Stimulated activated CD8-positive, alpha-beta memory T cell treated with anti-CD3 and anti-CD28 coated beads, Interleukin-7, amount 100 ng/mL, for 1 hour (primary cell): ENCODE measurements at regions not wholly inside any gene's neighbourhood (a gene's known extent, or its start where the extent isn't known, plus 50 kb on each side); places are given as distances from the start of the nearest gene placed in this dataset.
"Not testable (repeated sequence)": the region's sequence is repeated elsewhere in the genome, so short reads cannot be mapped to it uniquely, and the experiment has no call there.

Experiments
- DNase-seq, 2 donors: peaks; one replicate each; pipeline ENCODE4 v3.0.0-alpha.2; 2020; ENCODE audit warnings: low read depth in 2 of 2

- no peak for DNase-seq
Measured at GRCh38 chr9:117938896-117939295, 234.7 kb downstream of the TLR4 start.

- DNase-seq, result not testable (repeated sequence)
Measured at GRCh38 chr9:117944750-117945149, 240.5 kb downstream of the TLR4 start.

GRCh38 chr9:117945286-117945685 lies 241.1 kb downstream of the TLR4 start:
- no peak for DNase-seq

DNA sequence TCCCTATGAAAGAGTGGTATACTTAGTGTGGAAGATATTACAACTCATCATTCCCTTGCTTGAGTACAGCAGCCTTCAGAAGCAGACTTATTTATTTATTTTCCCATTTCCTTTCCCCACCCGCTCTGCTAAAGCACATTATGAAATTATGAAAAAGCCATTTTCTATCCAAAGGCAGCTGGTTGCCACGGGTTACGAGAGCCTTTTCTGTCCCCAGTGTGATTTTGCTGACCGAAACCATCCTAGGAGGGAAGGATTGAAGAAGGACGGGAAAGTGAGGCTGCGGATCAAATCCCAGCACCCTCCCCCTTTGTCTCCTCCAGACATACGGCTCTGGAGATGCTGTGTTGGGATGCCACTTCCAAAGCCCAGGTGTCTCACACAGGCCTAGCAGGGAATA lies 246.9 kb downstream of the TLR4 start:
- DNase-seq, result no peak

DNA sequence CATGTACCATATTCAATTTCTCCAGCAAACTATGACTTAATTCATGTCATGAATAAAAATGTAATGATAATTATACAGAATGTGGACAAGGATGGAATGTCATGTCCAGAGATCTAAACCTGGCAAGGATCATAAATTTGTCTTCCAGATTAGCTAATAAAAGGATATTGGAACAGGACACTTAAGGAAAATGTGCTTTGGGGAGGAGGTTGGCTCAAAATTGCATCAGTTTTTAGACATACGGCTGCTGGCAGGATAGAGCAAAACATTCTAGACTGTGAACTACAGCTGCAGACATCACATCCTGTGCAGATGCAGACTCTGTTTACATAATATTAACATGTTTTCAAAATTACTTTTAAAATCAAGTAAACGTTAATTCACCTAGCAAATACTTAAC lies 248.4 kb downstream of the TLR4 start:
- DNase-seq, result no peak

DNA sequence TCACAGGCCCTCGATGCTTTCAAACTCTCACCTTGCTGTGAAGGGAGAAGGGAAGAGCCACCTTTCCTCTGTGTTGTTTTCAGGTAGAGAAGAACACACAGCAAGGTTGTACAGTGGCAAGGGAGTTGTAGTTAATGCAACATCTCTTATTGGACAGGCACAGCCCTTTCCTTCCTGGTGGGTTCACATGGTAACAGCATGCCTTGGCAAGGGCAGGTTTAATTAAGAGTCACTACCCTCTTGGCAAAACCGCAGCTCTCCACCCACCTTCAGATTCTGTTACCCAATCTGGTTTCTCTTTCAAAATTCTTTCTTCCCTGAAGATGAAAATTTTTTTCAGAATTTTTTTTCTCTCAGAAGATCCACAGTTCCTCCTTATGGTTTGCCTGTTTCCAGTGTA lies 253.1 kb downstream of the TLR4 start:
- no peak for DNase-seq

- no peak for DNase-seq
Measured at GRCh38 chr9:117958726-117959125, 254.5 kb downstream of the TLR4 start.

- no peak for DNase-seq
Measured at GRCh38 chr9:117963493-117964090, 259.4 kb downstream of the TLR4 start.

GRCh38 chr9:117970276-117971050 lies 266.3 kb downstream of the TLR4 start:
- no peak for DNase-seq

DNA sequence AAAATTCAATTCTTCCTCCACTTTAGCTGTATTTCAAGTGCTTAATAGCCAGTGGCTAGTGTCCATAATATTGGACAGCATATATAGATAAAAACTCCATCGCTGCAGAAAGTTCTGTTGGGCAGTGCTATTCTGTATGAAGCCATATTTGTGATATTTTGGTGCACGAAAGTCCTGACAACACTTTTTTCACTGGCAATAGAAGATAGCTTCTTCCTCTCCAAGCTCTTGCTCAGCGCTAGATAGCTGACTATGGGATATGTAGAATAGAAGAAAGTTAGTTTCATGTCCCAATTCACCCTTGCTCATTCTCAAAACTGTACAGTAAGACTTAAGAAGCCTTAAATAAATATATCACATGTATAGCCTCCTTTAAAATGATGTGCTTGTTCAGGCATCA lies 269.9 kb downstream of the TLR4 start:
- DNase-seq, result no peak

GRCh38 chr9:117979914-117980313 lies 275.7 kb downstream of the TLR4 start:
- DNase-seq, result no peak

GRCh38 chr9:117987945-117988344 lies 283.7 kb downstream of the TLR4 start:
- DNase-seq, result no peak

GRCh38 chr9:117992006-117992405 lies 287.8 kb downstream of the TLR4 start:
- DNase-seq, result no peak

GRCh38 chr9:118000581-118000980 lies 296.4 kb downstream of the TLR4 start:
- DNase-seq, result no peak

- no peak for DNase-seq
Measured at GRCh38 chr9:118003240-118003639, 299.0 kb downstream of the TLR4 start.

DNA sequence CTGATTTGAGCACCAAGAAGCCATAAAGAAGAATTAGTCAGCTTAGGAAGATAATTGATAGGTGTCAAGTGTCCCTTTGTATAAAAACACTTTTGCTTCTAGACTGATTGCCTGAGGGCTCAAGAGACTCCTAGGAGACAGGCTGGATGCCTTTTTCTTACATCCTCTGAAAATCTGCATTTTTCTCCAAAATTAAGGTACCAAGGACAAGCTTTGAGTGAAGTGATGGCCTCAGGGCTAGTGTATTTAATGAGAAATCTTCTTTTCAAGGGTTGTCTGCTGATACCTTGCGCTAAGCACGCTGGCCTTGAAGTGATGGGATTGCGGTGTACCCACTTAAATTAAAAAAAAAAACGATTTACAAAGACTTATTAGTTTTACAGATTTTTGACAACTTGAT lies 304.0 kb downstream of the TLR4 start:
- no peak for DNase-seq

DNA sequence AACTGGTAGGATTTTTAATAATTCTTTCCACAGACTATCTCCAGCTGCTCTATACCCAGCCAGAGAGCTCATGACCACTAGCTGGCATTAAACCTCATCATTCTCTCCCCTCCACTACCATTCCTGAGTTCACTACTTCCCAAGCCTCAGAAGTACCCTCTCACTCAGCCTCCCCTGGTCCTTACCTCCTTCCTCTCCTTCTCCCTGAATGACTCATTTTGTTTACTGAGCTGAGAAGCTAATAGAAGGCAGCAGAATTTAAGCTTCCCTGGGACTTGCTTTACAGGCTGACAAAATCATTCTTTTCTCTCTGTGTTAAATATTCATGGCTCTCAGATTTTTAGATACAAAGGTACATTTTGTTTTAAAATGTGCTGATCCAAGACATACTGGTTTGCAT lies 305.4 kb downstream of the TLR4 start:
- no peak for DNase-seq

GRCh38 chr9:118017607-118018122 lies 313.5 kb downstream of the TLR4 start:
- DNase-seq, result no peak

- no peak for DNase-seq
Measured at GRCh38 chr9:118023644-118024043, 319.4 kb downstream of the TLR4 start.

DNA sequence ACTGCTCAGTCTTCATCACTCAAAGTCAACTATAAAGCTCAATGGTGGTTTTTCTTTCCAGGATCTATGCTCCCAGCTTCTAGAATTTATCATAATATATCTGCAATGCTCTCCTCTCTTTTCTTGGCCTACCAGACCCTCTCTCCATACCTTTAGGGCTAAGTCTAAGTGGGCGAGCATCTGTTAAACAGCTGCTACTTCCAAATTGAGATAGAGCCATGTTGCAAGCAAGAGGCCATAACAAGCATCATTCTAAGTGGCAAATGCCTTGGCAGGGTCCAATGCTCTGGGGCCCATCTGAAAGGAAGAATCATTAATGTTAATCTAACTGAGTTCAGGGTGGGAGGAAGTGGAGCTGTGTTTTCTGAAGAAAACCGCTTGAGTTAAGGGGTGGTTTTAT lies 324.0 kb downstream of the TLR4 start:
- DNase-seq, result no peak

DNA sequence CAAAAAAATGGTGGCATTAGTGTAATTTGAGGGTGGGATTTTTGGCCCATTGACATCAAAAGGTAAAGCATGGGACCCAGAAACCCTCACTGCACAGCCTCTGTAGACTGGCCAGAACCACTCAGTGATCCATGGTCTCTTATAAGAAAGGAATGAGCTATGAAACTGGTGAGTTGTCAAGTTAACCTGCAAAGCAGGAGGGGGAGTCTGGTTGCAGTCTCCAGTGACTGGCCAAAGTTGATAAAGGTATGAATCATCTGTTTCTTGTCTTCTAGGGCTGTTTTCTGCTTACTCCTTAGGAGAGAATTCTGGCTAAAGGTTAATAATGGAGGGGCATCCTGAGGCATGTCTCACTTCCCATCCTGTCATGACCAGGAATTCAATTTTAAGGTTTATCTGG lies 325.2 kb downstream of the TLR4 start:
- no peak for DNase-seq

GRCh38 chr9:118034701-118035100 lies 330.5 kb downstream of the TLR4 start:
- no peak for DNase-seq

GRCh38 chr9:118038713-118039112 lies 334.5 kb downstream of the TLR4 start:
- DNase-seq, result no peak
